ENCODE measurements at regions not wholly inside any gene's neighbourhood (a gene's known extent, or its start where the extent isn't known, plus 50 kb on each side); places are given as distances from the start of the nearest gene placed in this dataset.

GRCh38 chr7:128167042-128167701, 73.9 kb upstream of the LEP start:
- no peak for DNase-seq (ENCODE audit: low read depth, low spot score)
- H3K27ac ChIP-seq = no peak overlapping the region

DNA sequence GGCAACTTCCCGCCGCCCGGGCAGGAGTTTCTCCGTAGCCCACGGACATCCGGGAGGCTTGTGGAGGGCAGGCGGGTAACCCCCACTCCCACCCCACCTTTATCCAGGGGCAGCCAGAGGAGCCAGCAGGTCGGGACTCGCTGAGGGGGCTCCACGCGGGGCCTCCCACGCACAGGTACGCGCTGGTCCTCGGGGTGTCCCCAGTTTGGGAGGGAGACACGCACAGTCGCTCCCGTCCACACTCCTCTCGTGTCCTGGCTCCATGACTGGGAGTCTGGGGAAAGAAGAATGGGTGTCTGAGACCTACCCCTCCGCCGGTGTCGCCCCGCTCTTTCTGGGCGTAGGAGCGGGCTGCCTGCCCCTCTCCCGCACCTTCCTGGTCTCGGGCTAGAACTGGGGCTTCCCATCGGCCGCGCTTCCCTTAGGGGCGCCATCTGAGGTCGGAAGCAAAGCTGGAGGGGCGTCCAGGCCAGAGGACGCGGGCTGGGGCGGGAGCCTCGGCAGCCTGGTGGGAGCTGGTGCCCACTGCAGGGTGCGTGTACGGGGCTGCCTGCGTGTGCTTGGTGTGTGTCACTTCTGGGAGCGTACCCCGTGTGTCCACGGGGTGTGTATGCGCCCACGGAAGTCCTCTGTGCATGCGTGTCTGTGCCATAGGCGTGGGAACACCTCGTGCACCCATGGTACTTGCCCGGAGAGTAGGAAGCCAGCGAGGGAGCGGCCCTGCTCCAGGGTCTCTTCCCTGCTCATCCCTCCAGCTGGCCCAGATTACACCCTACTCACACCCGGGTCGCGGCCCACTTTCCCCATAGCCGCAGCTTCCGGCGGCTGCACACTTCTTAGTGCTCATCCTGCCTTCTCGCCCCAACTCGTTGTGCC, 73.0 kb upstream of the LEP start:
- no peak overlapping the region for H3K27ac ChIP-seq
- no peak for DNase-seq (ENCODE audit: low read depth, low spot score)

GRCh38 chr7:128168667-128169210, 72.3 kb upstream of the LEP start:
- no peak overlapping the region for H3K27ac ChIP-seq
- no peak for DNase-seq (ENCODE audit: low read depth, low spot score)

DNA sequence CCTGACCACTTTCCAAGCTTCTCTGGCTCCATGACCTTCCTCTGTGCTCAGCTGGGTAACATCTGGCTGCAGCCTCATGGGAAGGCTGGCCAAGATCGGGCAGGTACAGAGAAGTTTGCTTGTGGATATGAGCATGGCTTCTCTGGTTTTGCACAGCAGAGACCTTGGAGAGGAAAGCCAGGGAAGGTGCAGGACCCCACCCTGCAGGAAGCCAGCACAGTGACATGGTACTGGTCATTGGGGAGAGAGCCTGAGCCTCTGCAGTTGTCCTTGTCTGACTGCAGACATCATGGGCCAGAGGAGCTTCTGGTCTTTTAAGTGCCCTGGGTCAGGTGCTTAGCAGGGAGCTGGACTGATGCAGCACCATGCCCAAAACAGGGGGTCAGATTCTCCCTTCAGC, 70.6 kb upstream of the LEP start:
- no peak for DNase-seq (ENCODE audit: low read depth, low spot score)
- H3K27ac ChIP-seq = no peak overlapping the region

DNA sequence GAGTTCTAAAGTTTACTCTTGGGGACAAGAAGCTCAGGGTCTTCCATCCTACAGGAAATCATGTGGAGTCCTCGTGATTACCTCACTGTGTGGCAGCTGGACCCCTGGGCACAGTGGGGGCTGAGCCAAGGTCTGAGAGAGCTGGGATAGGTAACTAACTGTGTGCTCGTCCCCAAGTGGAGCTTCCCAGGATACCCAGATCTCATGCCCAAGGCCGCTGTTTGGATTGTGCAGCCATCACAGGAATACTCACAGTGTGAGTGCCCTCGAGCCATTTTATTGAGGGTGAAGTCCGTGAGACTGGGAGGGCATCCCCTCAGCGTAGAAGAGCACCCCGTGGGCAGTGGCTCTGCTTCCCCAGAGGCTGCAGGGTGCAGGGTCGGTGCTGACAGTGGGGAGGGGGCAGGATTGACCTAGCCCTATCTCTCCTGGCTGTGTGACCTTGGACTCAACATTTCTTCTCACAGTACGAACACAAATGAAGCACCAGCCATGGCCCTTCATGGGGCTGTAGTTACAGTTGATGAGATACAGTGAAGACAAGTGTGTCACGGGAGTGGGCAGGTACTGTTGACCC, 69.6 kb upstream of the LEP start:
- no peak overlapping the region for H3K27ac ChIP-seq
- DNase-seq (ENCODE audit: low read depth, low spot score) = no peak

DNA sequence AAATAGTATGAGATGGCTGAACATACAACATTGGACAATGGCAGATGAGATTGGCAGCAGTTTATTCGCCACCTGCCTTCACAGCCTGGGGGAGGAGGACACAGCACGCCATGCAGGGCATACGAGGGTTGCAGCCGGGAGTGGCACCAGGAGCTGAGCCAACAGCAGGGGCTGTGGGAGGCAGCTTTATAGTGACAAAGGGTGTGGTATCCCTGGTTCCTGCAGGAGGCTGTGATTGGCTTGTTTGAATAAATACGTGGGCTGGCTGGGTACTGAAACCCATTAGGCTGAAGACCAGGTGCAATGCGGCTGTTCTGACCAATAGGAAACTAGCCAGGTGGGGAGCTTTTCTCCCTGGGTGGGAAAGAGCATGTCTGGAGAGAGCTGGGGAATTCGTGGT, 68.9 kb upstream of the LEP start:
- H3K27ac ChIP-seq = no peak overlapping the region
- no peak for DNase-seq (ENCODE audit: low read depth, low spot score)

GRCh38 chr7:128172963-128173362, 68.1 kb upstream of the LEP start:
- no peak for DNase-seq (ENCODE audit: low read depth, low spot score)
- H3K27ac ChIP-seq = no peak overlapping the region

DNA sequence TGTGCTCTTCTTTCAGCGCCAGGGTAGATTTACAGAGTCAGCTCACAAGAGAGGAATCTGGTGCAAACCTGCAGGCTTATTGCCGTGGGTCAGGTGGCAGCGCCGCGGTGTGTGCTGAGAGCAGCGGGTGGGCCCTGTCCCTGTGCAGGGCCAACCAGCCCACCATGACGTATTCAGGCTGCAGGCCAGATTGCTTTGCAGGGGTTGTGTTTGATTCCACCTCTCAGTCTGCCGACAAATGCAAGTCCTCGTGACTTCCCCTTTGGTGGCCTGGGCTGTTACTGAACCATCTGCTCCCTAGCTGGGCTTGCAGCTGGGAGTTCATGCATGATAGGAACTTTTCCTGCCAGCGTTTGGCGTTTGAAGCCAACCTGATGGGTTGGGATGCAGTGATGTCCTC, 66.7 kb upstream of the LEP start:
- no peak overlapping the region for H3K27ac ChIP-seq
- no peak for DNase-seq (ENCODE audit: low read depth, low spot score)

DNA sequence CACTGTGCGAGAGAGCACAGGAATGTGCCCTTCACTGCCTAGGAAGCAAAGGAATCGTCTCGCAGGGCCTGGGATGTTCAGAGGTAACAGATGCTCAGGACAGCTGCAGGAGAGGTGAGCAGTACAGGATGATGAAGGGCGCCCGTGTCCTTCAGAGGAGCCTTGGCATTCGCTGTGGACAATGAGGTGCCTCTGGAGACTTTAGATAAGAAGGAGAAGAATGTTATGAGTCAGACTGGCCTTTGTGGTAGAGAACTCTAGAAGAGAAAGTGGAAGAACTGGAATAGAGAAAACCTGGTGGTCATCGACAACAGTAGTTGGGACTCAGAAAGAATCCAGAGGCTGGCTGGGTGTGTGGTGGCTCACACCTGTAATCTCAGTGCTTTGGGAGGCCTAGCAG, 64.4 kb upstream of the LEP start:
- no peak overlapping the region for H3K27ac ChIP-seq
- DNase-seq (ENCODE audit: low read depth, low spot score) = no peak

- no peak for DNase-seq (ENCODE audit: low read depth, low spot score)
- H3K27ac ChIP-seq = no peak overlapping the region
Measured at GRCh38 chr7:128177768-128178550, 63.1 kb upstream of the LEP start.

- H3K27ac ChIP-seq = no peak overlapping the region
- DNase-seq (ENCODE audit: low read depth, low spot score) = no peak
Measured at GRCh38 chr7:128178611-128179010, 62.5 kb upstream of the LEP start.

DNA sequence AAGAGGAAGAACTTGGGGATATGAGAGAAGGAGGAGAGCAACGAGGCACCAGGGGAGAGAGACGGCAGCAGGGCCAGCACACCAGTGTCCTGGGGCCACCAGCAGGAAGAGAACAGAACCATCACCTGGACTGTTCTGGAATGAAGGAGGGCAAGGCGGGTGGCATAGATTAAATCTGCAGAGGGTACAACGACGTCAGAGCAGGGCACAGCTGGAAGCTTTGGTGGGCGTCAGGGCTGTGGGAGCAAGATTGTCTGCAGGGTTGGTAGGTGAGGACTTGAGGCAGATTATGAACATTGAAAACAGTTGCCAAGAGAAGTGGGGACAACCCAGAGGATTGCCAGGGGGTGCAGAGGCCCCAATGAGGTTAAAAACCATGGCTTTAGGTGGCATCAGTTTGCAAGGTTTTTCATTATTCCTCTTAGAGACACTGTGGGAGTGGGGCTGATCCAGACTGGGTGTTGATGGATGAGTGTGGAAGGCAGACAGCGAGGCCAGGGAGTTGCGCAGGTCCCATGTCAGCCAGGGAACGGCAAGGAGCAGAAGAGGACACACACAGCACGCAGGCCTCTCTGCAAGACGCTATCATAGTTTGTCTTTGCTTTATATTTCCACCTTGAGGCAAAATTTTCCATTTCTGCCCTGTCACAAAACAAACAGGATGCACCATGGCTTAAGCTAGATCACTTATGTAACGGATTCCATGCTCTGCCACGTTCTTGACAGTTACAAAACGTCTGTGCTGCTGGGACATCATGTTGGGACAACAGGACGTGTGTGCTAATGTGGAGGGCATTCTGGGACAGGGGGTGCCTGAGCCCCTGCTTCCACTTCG, 52.5 kb upstream of the LEP start:
- no peak overlapping the region for H3K27ac ChIP-seq
- DNase-seq (ENCODE audit: low read depth, low spot score) = no peak

DNA sequence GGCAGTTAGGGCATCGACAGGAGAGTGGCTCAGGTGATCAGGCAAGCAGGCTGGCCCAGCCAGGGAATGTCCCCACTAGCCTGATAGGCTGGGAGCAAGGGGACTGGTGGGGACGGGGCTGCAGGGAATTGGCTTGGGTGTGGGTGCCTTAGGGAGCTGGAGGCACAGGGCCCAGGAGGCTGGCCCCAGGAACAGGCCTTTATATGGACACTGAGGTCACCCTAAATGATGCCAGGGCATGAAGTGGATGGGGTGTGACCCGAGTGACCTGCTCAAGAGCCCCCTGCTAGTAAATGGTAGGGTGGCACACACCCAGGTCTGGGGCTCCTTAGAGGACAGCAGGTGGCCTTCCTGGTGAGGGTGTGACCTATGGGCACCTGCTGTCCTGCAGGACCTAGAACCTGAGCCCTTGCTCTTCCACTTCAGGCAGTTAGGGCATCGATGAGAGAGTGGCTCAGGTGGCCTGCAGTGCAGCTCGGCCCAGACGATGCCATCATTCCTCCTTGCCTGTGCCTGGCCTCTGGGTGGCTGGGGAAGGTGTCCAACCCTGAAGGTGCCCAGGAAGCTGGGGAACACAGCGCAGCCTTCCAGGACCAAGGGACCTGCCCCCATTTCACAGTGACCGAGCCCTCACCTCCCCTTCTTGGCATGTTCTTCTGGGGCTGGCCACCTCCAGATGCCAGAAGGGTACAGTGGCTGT, 51.7 kb upstream of the LEP start:
- no peak for DNase-seq (ENCODE audit: low read depth, low spot score)
- no peak overlapping the region for H3K27ac ChIP-seq

- no peak for DNase-seq (ENCODE audit: low read depth, low spot score)
- no peak overlapping the region for H3K27ac ChIP-seq
Measured at GRCh38 chr7:128190051-128190647, 50.9 kb upstream of the LEP start.

DNA sequence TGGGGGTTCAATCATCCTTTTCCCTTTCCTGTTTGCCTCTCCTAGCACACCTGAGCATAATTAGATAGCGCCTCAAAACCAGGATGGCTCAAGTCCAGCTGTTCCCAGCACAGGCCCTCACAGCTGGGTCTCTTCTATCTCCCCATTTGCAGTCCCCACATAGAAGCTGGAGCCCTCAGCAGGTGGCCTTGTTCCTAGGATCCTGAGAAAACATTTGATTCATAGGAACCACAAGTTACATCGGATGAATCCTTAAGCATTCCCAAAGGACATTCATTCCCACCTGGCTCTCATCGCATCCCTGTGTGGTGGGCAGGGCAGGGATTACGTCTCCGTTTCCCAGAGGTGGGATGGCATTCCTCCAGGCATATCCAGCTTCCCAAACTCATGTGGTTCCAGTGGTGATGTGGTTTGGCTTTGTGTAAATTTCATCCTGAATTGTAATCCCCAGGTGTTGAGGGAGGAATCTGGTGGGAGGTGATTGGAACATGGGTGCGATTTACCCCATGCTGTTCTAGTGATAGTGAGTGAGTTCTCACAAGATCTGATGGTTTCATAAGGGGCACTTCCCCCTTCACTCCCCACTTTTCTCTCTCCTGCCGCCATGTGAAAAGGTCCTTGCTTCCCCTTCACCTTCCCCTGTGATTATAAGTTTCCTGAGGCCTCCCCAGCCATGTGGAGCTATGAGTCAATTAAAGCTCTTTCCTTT, 49.8 kb upstream of the LEP start:
- H3K27ac ChIP-seq = no peak overlapping the region
- DNase-seq (ENCODE audit: low read depth, low spot score) = no peak

All from epithelial cell of prostate (primary cell).